ENCODE measurements at regions not wholly inside any gene's neighbourhood (a gene's known extent, or its start where the extent isn't known, plus 50 kb on each side); places are given as distances from the start of the nearest gene placed in this dataset.

DNA sequence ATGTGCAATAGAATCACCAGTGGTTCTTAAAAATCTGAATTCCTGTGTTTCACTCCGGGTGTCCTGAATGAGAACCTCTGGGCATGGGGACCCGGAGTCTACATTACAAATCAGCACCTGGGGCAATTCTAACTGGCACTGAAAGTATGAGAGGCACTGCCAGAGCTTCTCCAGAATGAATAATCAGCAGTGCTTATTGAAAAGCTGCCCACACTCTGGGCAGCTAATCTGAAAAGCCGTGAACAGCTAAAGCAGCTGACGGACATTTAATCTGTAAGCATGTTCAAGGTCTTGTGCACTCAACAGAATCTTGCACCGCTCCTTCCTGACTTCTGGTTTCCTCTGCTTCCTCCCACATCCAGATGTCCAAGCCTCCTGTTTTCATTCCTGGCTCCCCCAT, 113.3 kb upstream of the KIF5B start:
- no peak for DNase-seq (ENCODE audit: low spot score)

- no peak for DNase-seq (ENCODE audit: low spot score)
These were observed 111.2 kb upstream of the KIF5B start for GRCh38 chr10:32167450-32167849.

DNA sequence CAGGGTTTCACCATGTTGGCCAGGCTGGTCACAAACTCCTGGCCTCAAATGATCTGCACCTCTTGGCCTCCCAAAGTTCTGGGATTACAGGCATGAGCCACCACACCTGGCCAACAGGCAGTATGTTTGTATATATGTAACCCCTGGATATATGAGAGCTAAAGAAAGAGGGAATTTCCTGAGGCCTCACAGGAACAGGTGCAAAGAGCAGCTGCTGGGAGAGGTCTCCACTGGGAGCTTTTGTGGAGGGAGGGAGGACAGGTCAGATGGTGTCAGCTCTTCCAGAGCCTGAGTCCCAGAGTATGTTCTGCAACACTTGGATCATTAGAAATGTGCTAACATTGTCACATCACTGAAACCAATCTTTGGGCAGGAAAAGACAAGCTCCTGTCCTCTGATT, 110.1 kb upstream of the KIF5B start:
- no peak for DNase-seq (ENCODE audit: low spot score)

- no peak for DNase-seq (ENCODE audit: low spot score)
These were observed 107.5 kb upstream of the KIF5B start for GRCh38 chr10:32163762-32164148.

DNA sequence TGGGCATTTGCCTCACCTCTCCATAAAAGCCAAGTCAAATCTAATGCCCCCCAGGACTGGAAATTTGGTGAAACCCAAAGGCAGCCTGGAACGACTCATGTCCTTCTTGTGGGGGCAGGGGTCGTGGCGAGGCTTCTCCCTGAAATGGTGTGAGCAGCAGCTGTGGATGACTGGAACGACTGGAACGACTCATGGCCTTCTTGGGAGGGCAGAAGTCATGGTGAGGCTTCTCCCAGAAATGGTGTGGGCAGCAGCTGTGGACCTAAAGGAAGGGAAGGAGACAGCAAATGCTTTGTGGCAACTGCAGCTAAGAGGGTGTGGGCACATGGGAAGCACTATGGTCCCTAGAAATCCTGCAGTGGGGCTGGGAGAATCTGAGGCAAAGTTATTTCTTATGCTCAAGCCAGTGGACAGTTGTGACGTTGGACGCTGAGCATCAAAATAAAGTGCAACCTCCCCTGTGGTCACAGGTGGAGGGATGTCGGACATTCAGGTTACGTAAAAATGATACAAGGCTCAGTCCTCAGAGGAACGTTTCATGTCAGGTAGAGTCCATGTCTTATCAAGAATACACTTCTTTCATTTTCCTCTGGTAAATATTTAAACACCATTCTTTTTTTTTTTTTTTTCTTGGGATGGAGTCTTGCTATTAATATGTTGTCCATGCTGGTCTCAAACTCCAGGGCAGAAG, 107.0 kb upstream of the KIF5B start:
- DNase-seq (ENCODE audit: low spot score), result no peak

DNA sequence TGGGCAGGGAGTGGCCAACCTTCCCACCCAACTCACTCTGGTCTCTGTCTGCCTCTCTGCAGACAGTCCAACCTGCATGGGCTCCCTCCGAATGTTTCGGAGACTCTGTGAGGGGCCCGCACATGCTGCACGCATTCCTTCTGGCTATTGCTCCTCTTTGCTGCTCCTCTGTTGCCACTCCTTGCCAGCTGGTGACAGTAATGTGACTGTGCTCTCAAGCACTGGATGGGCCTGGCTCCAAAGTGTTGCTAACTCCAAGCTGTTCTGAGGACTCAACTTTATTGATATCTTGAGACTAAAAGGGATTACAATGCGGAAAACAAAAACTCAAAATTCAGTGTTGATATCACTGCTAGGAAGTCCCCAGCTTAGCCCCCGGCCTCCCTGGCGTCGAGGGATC, 105.4 kb upstream of the KIF5B start:
- DNase-seq (ENCODE audit: low spot score), result peak; percentile 28

- DNase-seq (ENCODE audit: low spot score), result no peak
These were observed 104.6 kb upstream of the KIF5B start for GRCh38 chr10:32160864-32161263.

DNA sequence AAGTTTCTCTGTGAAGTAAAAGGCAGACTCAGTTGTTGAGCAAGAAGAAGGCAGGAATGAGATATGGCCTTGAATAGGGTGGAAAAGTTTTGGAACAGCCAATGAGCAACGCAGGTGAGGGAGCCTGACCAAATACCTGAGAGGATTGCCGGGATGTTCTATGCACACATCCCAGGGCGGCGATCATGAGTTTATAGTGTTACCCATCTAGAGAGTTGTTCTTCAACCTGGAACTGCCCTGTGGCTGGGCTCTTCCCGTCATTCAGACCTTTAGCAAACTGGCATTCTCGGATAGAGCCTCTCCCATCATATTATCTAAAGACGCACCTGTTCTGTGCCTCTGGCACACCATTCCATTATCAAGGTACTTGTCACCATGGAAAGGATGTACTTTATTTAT, 103.0 kb upstream of the KIF5B start:
- no peak for DNase-seq (ENCODE audit: low spot score)

DNA sequence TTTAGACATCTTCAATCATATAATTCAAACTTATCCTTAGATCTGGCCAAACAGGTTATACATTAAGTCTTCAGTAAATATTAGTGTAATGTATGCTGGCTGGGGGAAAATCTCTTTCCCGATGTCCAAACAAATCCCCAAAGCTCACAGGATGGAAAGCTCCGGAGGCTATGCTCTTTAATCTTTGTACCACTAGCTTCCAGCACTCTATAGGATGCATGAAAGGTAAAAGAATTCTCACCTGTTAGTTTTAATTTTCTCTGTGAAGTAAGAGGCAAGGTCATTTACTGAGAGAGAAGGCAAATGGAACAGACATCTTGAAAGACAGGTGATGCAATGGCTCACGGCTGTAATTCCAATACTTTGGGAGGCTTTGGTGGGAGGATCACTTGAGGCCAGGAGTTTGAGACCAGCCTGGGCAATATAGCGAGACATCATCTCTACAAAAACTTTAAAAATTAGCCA, 99.8 kb upstream of the KIF5B start:
- no peak for DNase-seq (ENCODE audit: low spot score)

DNA sequence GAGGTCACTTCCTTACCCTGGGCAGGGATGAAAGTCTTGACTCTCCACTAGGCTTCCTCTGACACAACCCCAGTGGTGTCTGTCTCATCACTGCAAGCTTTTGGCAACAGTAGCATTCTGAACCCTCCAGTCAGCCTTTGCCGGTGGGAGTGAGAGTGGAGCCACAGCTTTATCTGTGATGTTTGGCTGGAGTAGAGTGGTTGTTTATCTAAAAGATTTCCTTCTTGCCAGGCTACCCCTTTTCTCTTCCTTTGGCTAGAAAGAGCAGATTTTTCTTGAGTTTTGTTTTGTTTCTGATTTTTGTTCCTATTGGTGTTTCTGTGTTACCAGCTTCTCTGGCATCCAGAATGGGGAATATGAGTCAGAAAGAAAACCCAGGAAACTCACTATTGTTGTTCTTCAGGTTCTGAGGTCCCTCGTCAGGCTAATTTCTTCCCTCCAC, 98.9 kb upstream of the KIF5B start:
- no peak for DNase-seq (ENCODE audit: low spot score)

GRCh38 chr10:32153931-32154330, 97.7 kb upstream of the KIF5B start:
- DNase-seq (ENCODE audit: low spot score), result no peak

DNA sequence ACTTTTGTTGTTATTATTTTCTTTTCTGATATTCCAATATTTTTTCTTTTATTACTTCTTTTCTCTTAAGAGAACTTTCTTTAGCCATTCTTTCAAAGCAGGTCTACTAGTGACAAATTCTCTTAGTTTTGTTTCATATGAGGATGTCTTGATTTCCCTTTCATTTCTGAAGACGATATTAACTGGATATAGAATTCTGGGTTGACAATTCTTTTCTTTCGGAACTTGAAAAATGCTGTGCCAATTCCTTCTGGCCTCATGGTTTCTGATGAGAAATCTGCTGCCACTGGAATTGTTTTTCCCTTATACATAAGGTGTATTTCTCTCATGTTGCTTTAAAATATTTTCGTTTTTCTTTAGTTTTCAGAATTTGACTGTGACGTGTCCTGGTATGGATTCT, 97.0 kb upstream of the KIF5B start:
- no peak for DNase-seq (ENCODE audit: low spot score)

DNA sequence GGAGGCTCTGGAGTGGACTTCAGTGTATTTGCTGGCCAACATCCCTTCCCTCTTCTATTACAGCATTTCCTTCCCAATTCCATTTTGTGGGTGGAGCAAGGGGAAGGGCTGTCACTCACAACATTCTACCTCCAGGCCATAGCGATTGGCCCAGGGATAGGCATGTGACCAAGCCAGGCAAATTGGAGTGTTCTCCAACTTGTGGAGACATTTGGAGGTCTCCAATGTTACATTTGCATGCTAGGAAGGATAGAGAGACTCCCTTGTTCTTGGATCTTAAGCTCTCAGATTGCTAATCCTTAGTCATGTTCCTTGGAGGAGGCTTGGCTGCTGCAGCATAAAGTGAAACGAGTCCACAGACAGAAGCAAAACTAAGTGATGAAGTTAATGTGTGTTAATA, 95.6 kb upstream of the KIF5B start:
- DNase-seq (ENCODE audit: low spot score), result no peak

DNA sequence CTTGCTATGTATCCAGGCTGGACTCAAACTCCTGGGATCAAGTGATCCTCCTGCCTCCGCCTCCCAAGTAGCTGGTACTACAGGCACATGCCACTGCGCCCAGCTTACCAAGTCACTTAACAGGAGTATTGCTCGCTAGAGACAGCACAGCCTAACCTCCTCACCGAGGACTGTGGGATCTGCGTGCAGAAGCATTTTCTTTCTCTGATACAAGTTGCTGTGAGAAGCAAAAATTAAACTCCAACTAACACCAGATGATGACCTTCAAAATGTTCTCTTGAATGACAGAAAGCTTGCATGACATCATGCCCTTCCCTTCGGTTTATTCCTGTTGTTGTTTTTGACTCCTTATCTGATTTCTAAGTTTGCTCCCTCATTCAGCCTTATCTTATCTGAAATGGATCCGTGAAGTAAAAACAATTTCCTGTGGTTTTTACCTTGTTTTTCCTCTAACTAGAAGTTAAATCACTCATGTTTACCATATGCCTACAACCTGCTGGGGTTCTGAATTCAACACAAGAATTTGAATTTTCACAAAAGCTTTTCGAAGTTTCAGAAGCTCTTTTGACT, 94.4 kb upstream of the KIF5B start:
- no peak for DNase-seq (ENCODE audit: low spot score)

- DNase-seq (ENCODE audit: low spot score), result no peak
These were observed 93.2 kb upstream of the KIF5B start for GRCh38 chr10:32149252-32149955.

- DNase-seq (ENCODE audit: low spot score), result no peak
These were observed 92.6 kb upstream of the KIF5B start for GRCh38 chr10:32148864-32149251.

DNA sequence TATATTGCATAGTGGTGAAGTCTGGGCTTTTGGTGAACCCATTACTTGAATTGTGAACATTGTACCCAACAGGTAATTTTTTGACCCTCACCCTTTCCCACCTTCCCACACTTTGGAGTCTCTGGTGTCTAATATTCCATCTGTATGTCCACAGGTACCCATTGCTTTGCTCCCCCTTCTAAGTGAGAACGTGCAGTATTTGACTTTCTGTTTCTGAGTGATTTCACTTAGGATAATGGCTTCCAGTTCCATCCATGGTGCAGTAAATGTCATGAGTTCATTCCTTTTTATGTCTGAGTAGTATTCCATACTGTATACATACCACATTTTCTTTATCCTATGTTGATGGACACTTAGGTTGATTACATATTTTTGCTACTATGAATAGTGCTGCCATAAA, 91.5 kb upstream of the KIF5B start:
- DNase-seq (ENCODE audit: low spot score), result no peak

DNA sequence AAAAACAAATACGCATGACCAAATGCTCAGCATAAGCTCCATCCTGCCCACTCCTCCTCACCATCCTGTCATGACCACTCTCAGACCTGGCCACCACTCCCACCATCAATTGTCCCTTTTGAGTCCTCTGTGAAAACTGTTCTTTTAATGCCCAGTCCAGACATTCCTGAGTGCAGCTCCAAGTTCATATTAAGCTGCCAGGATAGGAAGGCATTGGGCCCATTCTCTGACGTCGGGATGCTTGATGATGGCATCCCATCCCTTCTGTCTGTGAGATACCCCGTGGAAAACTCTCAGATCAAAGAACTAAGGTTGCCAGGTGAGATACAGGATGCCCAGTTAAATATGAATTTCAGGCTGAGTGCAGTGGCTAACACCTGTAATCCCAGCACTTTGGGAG, 89.9 kb upstream of the KIF5B start:
- no peak for DNase-seq (ENCODE audit: low spot score)

DNA sequence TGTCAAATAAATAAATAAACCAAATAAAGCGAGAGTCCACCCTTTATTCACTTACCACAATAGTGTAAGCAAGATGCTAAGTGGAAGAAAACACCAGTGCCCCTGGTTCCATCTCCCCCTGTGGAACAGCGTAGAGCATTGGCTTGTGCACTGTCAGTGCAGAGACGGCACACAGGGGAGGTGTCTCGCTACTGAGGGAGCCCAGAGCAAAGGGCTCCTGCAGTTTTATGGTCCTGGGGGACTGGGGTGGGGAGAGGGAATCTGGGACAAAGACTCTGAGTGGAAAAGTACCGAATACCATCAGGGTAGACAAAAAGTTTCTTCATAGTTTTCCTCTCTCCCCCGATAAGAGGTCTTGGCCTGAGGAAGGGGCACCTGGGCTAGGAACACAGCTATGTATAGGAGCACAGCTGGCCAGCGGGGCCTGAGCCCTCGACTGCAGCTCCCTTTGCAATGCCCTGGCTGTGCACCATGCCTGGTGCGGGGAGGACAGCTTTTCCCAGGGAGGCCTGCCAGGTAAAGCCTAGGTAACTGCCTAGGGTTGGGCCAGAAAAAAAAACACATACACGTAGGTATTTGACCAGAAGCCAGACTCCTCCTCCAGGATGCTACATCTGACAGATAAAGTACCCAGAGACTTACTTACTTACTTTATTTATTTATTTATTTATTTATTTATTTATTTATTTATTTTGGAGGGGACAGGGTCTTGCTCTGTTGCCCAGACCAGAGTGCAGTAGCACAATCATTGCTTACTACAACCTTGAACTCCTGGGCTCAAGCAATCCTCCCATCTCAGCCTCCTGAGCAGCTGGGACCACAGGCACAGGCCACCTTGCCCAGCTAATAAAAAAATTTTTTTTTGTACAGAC, 88.8 kb upstream of the KIF5B start:
- DNase-seq (ENCODE audit: low spot score), result no peak

DNA sequence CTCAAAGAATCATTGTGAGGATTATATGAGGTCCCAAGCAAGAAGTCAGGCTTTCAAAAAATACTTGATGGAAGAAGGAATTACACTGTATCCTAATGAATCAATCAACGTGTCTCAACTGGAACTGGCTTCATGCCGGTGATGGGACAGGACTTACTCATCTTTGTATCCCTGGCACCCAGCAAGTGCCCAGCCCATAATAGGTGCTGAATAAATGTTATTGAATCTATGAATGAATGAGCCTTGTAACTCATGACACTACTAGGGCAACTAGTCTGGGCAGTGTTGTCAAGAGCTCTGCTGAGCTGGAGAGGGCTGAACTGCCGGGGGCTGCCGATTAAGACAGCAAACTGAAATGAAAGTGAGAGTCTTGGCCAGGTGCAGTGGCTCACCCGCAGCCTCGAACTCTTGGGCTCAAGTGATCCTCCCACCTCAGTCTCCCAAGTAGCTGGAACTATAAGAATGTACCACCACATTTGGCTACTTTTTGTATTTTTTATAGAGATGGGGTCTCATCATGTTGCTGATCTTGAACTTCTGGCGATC, 87.2 kb upstream of the KIF5B start:
- DNase-seq (ENCODE audit: low spot score), result no peak

- DNase-seq (ENCODE audit: low spot score), result no peak
These were observed 86.4 kb upstream of the KIF5B start for GRCh38 chr10:32142646-32143045.

Data from Ammon's horn (tissue), 1 donor.